HepG2 (cell line): ENCODE measurements at regions not wholly inside any gene's neighbourhood (a gene's known extent, or its start where the extent isn't known, plus 50 kb on each side); places are given as distances from the start of the nearest gene placed in this dataset.

Experiments used
- FOXJ3 ChIP-seq: sonication (generic); formaldehyde crosslinking; IDR thresholded peaks from 2 replicates; pipeline ENCODE4 v1.4.0; 2020; ENCODE audit warnings: missing genetic modification reagents, mild to moderate bottlenecking, borderline replicate concordance
- FOXP1 ChIP-seq, 2 experiments: fragments of 450-650 bp in 1 of 2; IDR thresholded peaks; 2 replicates each; pipeline ENCODE4 v1.6.1; 2017 to 2018; ENCODE audit warnings: antibody characterized with exemption in 1 of 2
- GMEB1 ChIP-seq: sonication (generic); formaldehyde crosslinking; IDR thresholded peaks from 2 replicates; pipeline ENCODE4 v1.5.1; 2020; ENCODE audit warnings: missing genetic modification reagents, mild to moderate bottlenecking, borderline replicate concordance
- IRF1 ChIP-seq: sonication (generic); formaldehyde crosslinking; IDR thresholded peaks from 2 replicates; pipeline ENCODE4 v1.4.0; 2020; ENCODE audit warnings: low read depth, mild to moderate bottlenecking, missing genetic modification reagents
- LCORL ChIP-seq, 2 experiments: fragments of 450-650 bp in 1 of 2; sonication (generic) in 1 of 2; formaldehyde crosslinking in 1 of 2; IDR thresholded peaks; 2 replicates each; pipeline versions ENCODE4 v1.5.0 to v1.6.1; 2017 to 2020; ENCODE audit warnings: antibody characterized with exemption in 1 of 2, missing genetic modification reagents in 1 of 2
- NAIF1 ChIP-seq: sonication (generic); formaldehyde crosslinking; IDR thresholded peaks from 2 replicates; pipeline ENCODE4 v1.5.0; 2020; ENCODE audit warnings: mild to moderate bottlenecking, missing genetic modification reagents, borderline replicate concordance
- NCOR1 ChIP-seq: fragments of 200-600 bp; sonication (generic); IDR thresholded peaks from 2 replicates; pipeline ENCODE4 v1.7.0; 2017; ENCODE audit warnings: antibody characterized with exemption, low read length, borderline replicate concordance
- PAX8 ChIP-seq: sonication (generic); formaldehyde crosslinking; IDR thresholded peaks from 2 replicates; pipeline ENCODE4 v1.8.0; 2022; ENCODE audit warnings: mild to moderate bottlenecking, missing genetic modification reagents, borderline replicate concordance
- TFDP1 ChIP-seq: IDR thresholded peaks from 2 replicates; pipeline ENCODE4 v1.6.1; 2016; ENCODE audit warnings: missing compliant biosample characterization, missing genetic modification reagents, borderline replicate concordance
- TOPORS ChIP-seq: sonication (generic); formaldehyde crosslinking; IDR thresholded peaks from 2 replicates; pipeline ENCODE4 v1.8.0; 2023; ENCODE audit warnings: mild to moderate bottlenecking, missing genetic modification reagents
- ZBTB14 ChIP-seq: sonication (generic); formaldehyde crosslinking; IDR thresholded peaks from 2 replicates; pipeline ENCODE4 v1.4.0; 2020; ENCODE audit warnings: missing genetic modification reagents
- ZNF337 ChIP-seq: sonication (generic); formaldehyde crosslinking; IDR thresholded peaks from 2 replicates; pipeline ENCODE4 v1.5.1; 2020; ENCODE audit warnings: missing genetic modification reagents, low read depth, mild to moderate bottlenecking, borderline replicate concordance

GRCh38 chr12:4978737-4979136, 64.9 kb upstream of the KCNA5 start (continued):
- no peak for TF ChIP-seq NAIF1 (CRISPR knock-in tag)
- no peak for TF ChIP-seq NCOR1
- TF ChIP-seq TFDP1 (CRISPR knock-in tag): no peak
- no peak for TF ChIP-seq FOXP1 (IDR thresholded peaks at IDR 0.05)
- no peak for TF ChIP-seq FOXP1 (CRISPR knock-in tag; IDR thresholded peaks at IDR 0.05)
- no peak for TF ChIP-seq PAX8
- no peak for TF ChIP-seq TOPORS (CRISPR knock-in tag)
- no peak for TF ChIP-seq ZBTB14
- TF ChIP-seq ZNF337 (CRISPR knock-in tag): no peak
- no peak for TF ChIP-seq GMEB1
- no peak for TF ChIP-seq LCORL (IDR thresholded peaks at IDR 0.05)
- TF ChIP-seq LCORL (CRISPR knock-in tag; IDR thresholded peaks at IDR 0.05): no peak
- TF ChIP-seq IRF1: no peak
- TF ChIP-seq FOXJ3 (CRISPR knock-in tag): no peak
